ENCODE measurements at regions not wholly inside any gene's neighbourhood (a gene's known extent, or its start where the extent isn't known, plus 50 kb on each side); places are given as distances from the start of the nearest gene placed in this dataset.

- DNase-seq (ENCODE audit: insufficient read length, low spot score) (no peak), FAIRE-seq (no peak)
- no peak for TF ChIP-seq POLR2A (IDR thresholded peaks at IDR 0.05; ENCODE audit: low read depth, low read length)
Measured at GRCh38 chr10:78641693-78642092, 427.1 kb upstream of the ZMIZ1 start.

- no peak for TF ChIP-seq POLR2A (IDR thresholded peaks at IDR 0.05; ENCODE audit: low read depth, low read length)
- FAIRE-seq: no peak
- DNase-seq (ENCODE audit: insufficient read length, low spot score): no peak
Measured at GRCh38 chr10:78642269-78642816, 426.4 kb upstream of the ZMIZ1 start.

GRCh38 chr10:78643513-78643912, 425.3 kb upstream of the ZMIZ1 start:
- TF ChIP-seq POLR2A (IDR thresholded peaks at IDR 0.05; ENCODE audit: low read depth, low read length): no peak
- DNase-seq (ENCODE audit: insufficient read length, low spot score) (no peak), FAIRE-seq (no peak)

GRCh38 chr10:78644550-78644949, 424.2 kb upstream of the ZMIZ1 start:
- no peak for DNase-seq (ENCODE audit: insufficient read length, low spot score)
- no peak for FAIRE-seq
- TF ChIP-seq POLR2A (IDR thresholded peaks at IDR 0.05; ENCODE audit: low read depth, low read length): no peak

GRCh38 chr10:78645169-78645686, 423.5 kb upstream of the ZMIZ1 start:
- DNase-seq (ENCODE audit: insufficient read length, low spot score): no peak
- no peak for TF ChIP-seq POLR2A (IDR thresholded peaks at IDR 0.05; ENCODE audit: low read depth, low read length)
- FAIRE-seq: no peak

- TF ChIP-seq POLR2A (IDR thresholded peaks at IDR 0.05; ENCODE audit: low read depth, low read length): no peak
- FAIRE-seq: no peak
- DNase-seq (ENCODE audit: insufficient read length, low spot score): no peak
Measured at GRCh38 chr10:78645975-78646374, 422.8 kb upstream of the ZMIZ1 start.

- no peak for TF ChIP-seq POLR2A (IDR thresholded peaks at IDR 0.05; ENCODE audit: low read depth, low read length)
- DNase-seq (ENCODE audit: insufficient read length, low spot score) (no peak), FAIRE-seq (no peak)
Measured at GRCh38 chr10:78648256-78648860, 420.4 kb upstream of the ZMIZ1 start.

GRCh38 chr10:78649429-78649828, 419.3 kb upstream of the ZMIZ1 start:
- FAIRE-seq (no peak), DNase-seq (ENCODE audit: insufficient read length, low spot score) (no peak)
- no peak for TF ChIP-seq POLR2A (IDR thresholded peaks at IDR 0.05; ENCODE audit: low read depth, low read length)

GRCh38 chr10:78650122-78650521, 418.6 kb upstream of the ZMIZ1 start:
- FAIRE-seq (no peak), DNase-seq (ENCODE audit: insufficient read length, low spot score) (no peak)
- TF ChIP-seq POLR2A (IDR thresholded peaks at IDR 0.05; ENCODE audit: low read depth, low read length): no peak

GRCh38 chr10:78651287-78651686, 417.5 kb upstream of the ZMIZ1 start:
- DNase-seq (ENCODE audit: insufficient read length, low spot score): no peak
- FAIRE-seq: no peak
- no peak for TF ChIP-seq POLR2A (IDR thresholded peaks at IDR 0.05; ENCODE audit: low read depth, low read length)

GRCh38 chr10:78653555-78653954, 415.2 kb upstream of the ZMIZ1 start:
- no peak for DNase-seq (ENCODE audit: insufficient read length, low spot score)
- no peak for FAIRE-seq
- TF ChIP-seq POLR2A (IDR thresholded peaks at IDR 0.05; ENCODE audit: low read depth, low read length): no peak

GRCh38 chr10:78654047-78654590, 414.6 kb upstream of the ZMIZ1 start:
- no peak for TF ChIP-seq POLR2A (IDR thresholded peaks at IDR 0.05; ENCODE audit: low read depth, low read length)
- DNase-seq (ENCODE audit: insufficient read length, low spot score) (no peak), FAIRE-seq (no peak)

GRCh38 chr10:78655979-78656378, 412.8 kb upstream of the ZMIZ1 start:
- FAIRE-seq (no peak), DNase-seq (ENCODE audit: insufficient read length, low spot score) (no peak)
- TF ChIP-seq POLR2A (IDR thresholded peaks at IDR 0.05; ENCODE audit: low read depth, low read length): no peak

- FAIRE-seq (no peak), DNase-seq (ENCODE audit: insufficient read length, low spot score) (no peak)
- TF ChIP-seq POLR2A (IDR thresholded peaks at IDR 0.05; ENCODE audit: low read depth, low read length): no peak
Measured at GRCh38 chr10:78656417-78657162, 412.2 kb upstream of the ZMIZ1 start.

Data from H54 (cell line).